Mucosa of stomach (tissue), 1 donor: ENCODE measurements at regions not wholly inside any gene's neighbourhood (a gene's known extent, or its start where the extent isn't known, plus 50 kb on each side); places are given as distances from the start of the nearest gene placed in this dataset.

Experiments
- H3K27me3 ChIP-seq: one replicate; pipeline ENCODE4 v1.7.0; 2013; ENCODE audit warnings: mild to moderate bottlenecking, low read length; ENCODE audit not compliant: control insufficient read depth, insufficient read depth
- H3K36me3 ChIP-seq: one replicate; pipeline ENCODE4 v1.7.0; 2013; ENCODE audit warnings: low read length; ENCODE audit not compliant: control insufficient read depth, insufficient read depth
- H3K4me1 ChIP-seq: one replicate; pipeline ENCODE4 v1.7.0; 2013; ENCODE audit warnings: mild to moderate bottlenecking, low read length; ENCODE audit not compliant: control insufficient read depth, insufficient read depth
- H3K4me3 ChIP-seq: one replicate; pipeline ENCODE4 v1.7.0; 2013; ENCODE audit warnings: low read length
- H3K9ac ChIP-seq: one replicate; pipeline ENCODE4 v1.7.0; 2013; ENCODE audit warnings: mild to moderate bottlenecking, low read length, moderate library complexity
- H3K9me3 ChIP-seq: one replicate; pipeline ENCODE4 v1.7.0; 2013; ENCODE audit warnings: mild to moderate bottlenecking, low read length, moderate library complexity; ENCODE audit not compliant: control insufficient read depth
- donor health status: Pancreatic carcinoma.

- no peak overlapping the region for H3K4me3 ChIP-seq
- H3K9me3 ChIP-seq: no peaks in the 10 kb centered on the region
- H3K36me3 ChIP-seq: no peaks in the 10 kb centered on the region
- H3K9ac ChIP-seq: no peak overlapping the region
- no peaks in the 10 kb centered on the region for H3K27me3 ChIP-seq
- no peaks in the 10 kb centered on the region for H3K4me1 ChIP-seq
Measured at GRCh38 chr1:199313444-199313843, 674.6 kb downstream of the PTPRC start.

GRCh38 chr1:199319341-199319740 is 680.5 kb downstream of the PTPRC start:
- no peaks in the 10 kb centered on the region for H3K9me3 ChIP-seq
- no peaks in the 10 kb centered on the region for H3K4me1 ChIP-seq
- H3K27me3 ChIP-seq: no peaks in the 10 kb centered on the region
- no peak overlapping the region for H3K4me3 ChIP-seq
- H3K36me3 ChIP-seq: no peaks in the 10 kb centered on the region
- H3K9ac ChIP-seq: no peak overlapping the region

- no peak overlapping the region for H3K9ac ChIP-seq
- no peaks in the 10 kb centered on the region for H3K9me3 ChIP-seq
- H3K27me3 ChIP-seq: no peaks in the 10 kb centered on the region
- H3K4me1 ChIP-seq: no peaks in the 10 kb centered on the region
- no peaks in the 10 kb centered on the region for H3K36me3 ChIP-seq
- H3K4me3 ChIP-seq: no peak overlapping the region
Measured at GRCh38 chr1:199322278-199322677, 683.4 kb downstream of the PTPRC start.

- H3K9me3 ChIP-seq: no peaks in the 10 kb centered on the region
- no peak overlapping the region for H3K4me3 ChIP-seq
- no peaks in the 10 kb centered on the region for H3K36me3 ChIP-seq
- no peaks in the 10 kb centered on the region for H3K27me3 ChIP-seq
- H3K4me1 ChIP-seq: no peaks in the 10 kb centered on the region
- H3K9ac ChIP-seq: no peak overlapping the region
Measured at GRCh38 chr1:199333180-199333579, 694.3 kb upstream of the NR5A2 start.

GRCh38 chr1:199335496-199335895 is 692.0 kb upstream of the NR5A2 start:
- H3K4me3 ChIP-seq: no peak overlapping the region
- no peaks in the 10 kb centered on the region for H3K9me3 ChIP-seq
- H3K27me3 ChIP-seq: no peaks in the 10 kb centered on the region
- H3K36me3 ChIP-seq: no peaks in the 10 kb centered on the region
- no peaks in the 10 kb centered on the region for H3K4me1 ChIP-seq
- H3K9ac ChIP-seq: no peak overlapping the region

GRCh38 chr1:199336745-199337640 is 690.5 kb upstream of the NR5A2 start:
- H3K9me3 ChIP-seq: no peaks in the 10 kb centered on the region

GRCh38 chr1:199338760-199339159 is 688.8 kb upstream of the NR5A2 start:
- no peak overlapping the region for H3K4me3 ChIP-seq
- H3K36me3 ChIP-seq: no peaks in the 10 kb centered on the region
- H3K9me3 ChIP-seq: no peaks in the 10 kb centered on the region
- no peaks in the 10 kb centered on the region for H3K4me1 ChIP-seq
- no peaks in the 10 kb centered on the region for H3K27me3 ChIP-seq
- H3K9ac ChIP-seq: no peak overlapping the region

More at GRCh38 chr1:199336745-199337640, 690.5 kb upstream of the NR5A2 start:
- no peak overlapping the region for H3K4me3 ChIP-seq
- no peaks in the 10 kb centered on the region for H3K36me3 ChIP-seq
- no peak overlapping the region for H3K9ac ChIP-seq
- H3K4me1 ChIP-seq: no peaks in the 10 kb centered on the region
- no peaks in the 10 kb centered on the region for H3K27me3 ChIP-seq

- no peaks in the 10 kb centered on the region for H3K27me3 ChIP-seq
- peaks cover 7% of the 10 kb centered on the region for H3K4me1 ChIP-seq
- no peaks in the 10 kb centered on the region for H3K9me3 ChIP-seq
- H3K4me3 ChIP-seq: no peak overlapping the region
- no peaks in the 10 kb centered on the region for H3K36me3 ChIP-seq
- H3K9ac ChIP-seq: no peak overlapping the region
Measured at GRCh38 chr1:199352351-199352750, 675.2 kb upstream of the NR5A2 start.

- no peaks in the 10 kb centered on the region for H3K4me1 ChIP-seq
- H3K9ac ChIP-seq: no peak overlapping the region
- H3K4me3 ChIP-seq: no peak overlapping the region
- H3K27me3 ChIP-seq: no peaks in the 10 kb centered on the region
- no peaks in the 10 kb centered on the region for H3K36me3 ChIP-seq
- H3K9me3 ChIP-seq: no peaks in the 10 kb centered on the region
Measured at GRCh38 chr1:199353906-199354305, 673.6 kb upstream of the NR5A2 start.

GRCh38 chr1:199356561-199356960 is 670.9 kb upstream of the NR5A2 start:
- Histone ChIP-seq H3K9ac (no peak overlapping the region), H3K4me1 (no peaks in the 10 kb centered on the region), H3K9me3 (no peaks in the 10 kb centered on the region), H3K4me3 (no peak overlapping the region), H3K27me3 (no peaks in the 10 kb centered on the region), H3K36me3 (no peaks in the 10 kb centered on the region)

- H3K4me3 ChIP-seq: no peak overlapping the region
- H3K9me3 ChIP-seq: no peaks in the 10 kb centered on the region
- no peaks in the 10 kb centered on the region for H3K36me3 ChIP-seq
- no peaks in the 10 kb centered on the region for H3K27me3 ChIP-seq
- H3K9ac ChIP-seq: no peak overlapping the region
- H3K4me1 ChIP-seq: no peaks in the 10 kb centered on the region
Measured at GRCh38 chr1:199357599-199357998, 669.9 kb upstream of the NR5A2 start.

GRCh38 chr1:199362996-199363395 is 664.5 kb upstream of the NR5A2 start:
- Histone ChIP-seq H3K9me3 (no peaks in the 10 kb centered on the region), H3K4me1 (no peaks in the 10 kb centered on the region), H3K4me3 (no peak overlapping the region), H3K36me3 (no peaks in the 10 kb centered on the region), H3K27me3 (no peaks in the 10 kb centered on the region), H3K9ac (no peak overlapping the region)
